T-helper 17 cell (primary cell): ENCODE measurements at regions not wholly inside any gene's neighbourhood (a gene's known extent, or its start where the extent isn't known, plus 50 kb on each side); places are given as distances from the start of the nearest gene placed in this dataset.

ENCODE experiments used
- ATAC-seq: fragments of 150-1000 bp; cut with Tn5 transposase; 2 replicates; pipeline ENCODE4 v1.10.0; 2021; ENCODE audit warnings: mild to moderate bottlenecking, moderate library complexity
- DNase-seq, 3 donors: peaks; one replicate each; pipeline versions ENCODE4 v3.0.0 to v3.0.0-alpha.2; 2020 to 2021
- H3K9me3 ChIP-seq: one replicate; pipeline ENCODE4 v1.7.0; 2013; ENCODE audit warnings: low read length, mild to moderate bottlenecking; ENCODE audit not compliant: control insufficient read depth, poor library complexity, severe bottlenecking
- H3K27ac Mint-ChIP-seq: one replicate; pipeline ENCODE4 v1.8.0; 2022; ENCODE audit warnings: mild to moderate bottlenecking, moderate library complexity, mixed read lengths
- H3K27me3 Mint-ChIP-seq: one replicate; pipeline ENCODE4 v1.8.0; 2022; ENCODE audit warnings: mixed read lengths
- H3K36me3 Mint-ChIP-seq: one replicate; pipeline ENCODE4 v1.8.0; 2022; ENCODE audit warnings: low read depth, mixed read lengths
- H3K4me1 Mint-ChIP-seq: one replicate; pipeline ENCODE4 v1.8.0; 2022; ENCODE audit warnings: mild to moderate bottlenecking, mixed read lengths
- H3K4me3 Mint-ChIP-seq: one replicate; pipeline ENCODE4 v1.8.0; 2022; ENCODE audit warnings: mild to moderate bottlenecking, moderate library complexity, mixed read lengths

GRCh38 chr4:100754751-100755150, 236.9 kb upstream of the EMCN start:
- no peak overlapping the region for H3K4me3 Mint-ChIP-seq
- H3K27me3 Mint-ChIP-seq: no peaks in the 10 kb centered on the region
- ATAC-seq (no peak), DNase-seq (no peak)
- no peaks in the 10 kb centered on the region for H3K9me3 ChIP-seq
- no peak overlapping the region for H3K27ac Mint-ChIP-seq
- H3K4me1 Mint-ChIP-seq: no peaks in the 10 kb centered on the region
- H3K36me3 Mint-ChIP-seq: no peaks in the 10 kb centered on the region

GRCh38 chr4:100746141-100746739, 228.4 kb upstream of the EMCN start:
- H3K27ac Mint-ChIP-seq: no peak overlapping the region
- H3K9me3 ChIP-seq: no peaks in the 10 kb centered on the region
- H3K4me3 Mint-ChIP-seq: no peak overlapping the region
- DNase-seq (no peak), ATAC-seq (no peak)
- no peaks in the 10 kb centered on the region for H3K27me3 Mint-ChIP-seq
- no peaks in the 10 kb centered on the region for H3K4me1 Mint-ChIP-seq
- no peaks in the 10 kb centered on the region for H3K36me3 Mint-ChIP-seq

GRCh38 chr4:100742045-100742444, 224.2 kb upstream of the EMCN start:
- peaks cover 8% of the 10 kb centered on the region for H3K27me3 Mint-ChIP-seq
- H3K36me3 Mint-ChIP-seq: peaks cover 2% of the 10 kb centered on the region
- H3K4me3 Mint-ChIP-seq: no peak overlapping the region
- no peaks in the 10 kb centered on the region for H3K9me3 ChIP-seq
- DNase-seq: no peak
- no peak overlapping the region for H3K27ac Mint-ChIP-seq
- ATAC-seq: no peak
- no peaks in the 10 kb centered on the region for H3K4me1 Mint-ChIP-seq

- H3K4me3 Mint-ChIP-seq: no peak overlapping the region
- no peaks in the 10 kb centered on the region for H3K9me3 ChIP-seq
- DNase-seq (no peak), ATAC-seq (no peak)
- peaks cover 8% of the 10 kb centered on the region for H3K27me3 Mint-ChIP-seq
- no peak overlapping the region for H3K27ac Mint-ChIP-seq
- H3K36me3 Mint-ChIP-seq: peaks cover 2% of the 10 kb centered on the region
- no peaks in the 10 kb centered on the region for H3K4me1 Mint-ChIP-seq
Measured at GRCh38 chr4:100739426-100739825, 221.6 kb upstream of the EMCN start.

GRCh38 chr4:100738196-100739165, 220.7 kb upstream of the EMCN start:
- Mint-ChIP-seq H3K4me3 (no peak overlapping the region), H3K4me1 (no peaks in the 10 kb centered on the region), H3K27ac (no peak overlapping the region), H3K36me3 (peaks cover 2% of the 10 kb centered on the region), H3K27me3 (peaks cover 8% of the 10 kb centered on the region)
- no peak for ATAC-seq
- no peak for DNase-seq
- no peaks in the 10 kb centered on the region for H3K9me3 ChIP-seq

- no peak overlapping the region for H3K4me3 Mint-ChIP-seq
- ATAC-seq: no peak
Measured at GRCh38 chr4:100736641-100737451, 219.0 kb upstream of the EMCN start.

GRCh38 chr4:100728861-100729260, 211.0 kb upstream of the EMCN start:
- H3K27ac Mint-ChIP-seq: no peak overlapping the region
- H3K27me3 Mint-ChIP-seq: no peaks in the 10 kb centered on the region
- ATAC-seq (no peak), DNase-seq (no peak)
- H3K4me1 Mint-ChIP-seq: peaks cover 2% of the 10 kb centered on the region
- no peaks in the 10 kb centered on the region for H3K36me3 Mint-ChIP-seq
- no peaks in the 10 kb centered on the region for H3K9me3 ChIP-seq
- H3K4me3 Mint-ChIP-seq: no peak overlapping the region

More at GRCh38 chr4:100736641-100737451, 219.0 kb upstream of the EMCN start:
- Mint-ChIP-seq H3K27ac (no peak overlapping the region), H3K27me3 (peaks cover 8% of the 10 kb centered on the region), H3K36me3 (peaks cover 2% of the 10 kb centered on the region), H3K4me1 (no peaks in the 10 kb centered on the region)
- H3K9me3 ChIP-seq: no peaks in the 10 kb centered on the region
- no peak for DNase-seq

GRCh38 chr4:100722866-100723459, 205.1 kb upstream of the EMCN start:
- DNase-seq: no peak
- no peaks in the 10 kb centered on the region for H3K4me1 Mint-ChIP-seq
- H3K27me3 Mint-ChIP-seq: peaks cover 6% of the 10 kb centered on the region
- no peaks in the 10 kb centered on the region for H3K9me3 ChIP-seq
- no peak for ATAC-seq
- H3K4me3 Mint-ChIP-seq: no peak overlapping the region
- H3K27ac Mint-ChIP-seq: no peak overlapping the region
- H3K36me3 Mint-ChIP-seq: peaks cover 2% of the 10 kb centered on the region

- Mint-ChIP-seq H3K27ac (no peak overlapping the region), H3K36me3 (peaks cover 2% of the 10 kb centered on the region), H3K27me3 (peaks cover 6% of the 10 kb centered on the region), H3K4me3 (no peak overlapping the region), H3K4me1 (no peaks in the 10 kb centered on the region)
- H3K9me3 ChIP-seq: no peaks in the 10 kb centered on the region
- DNase-seq (no peak), ATAC-seq (no peak)
Measured at GRCh38 chr4:100722133-100722532, 204.3 kb upstream of the EMCN start.

- Mint-ChIP-seq H3K27me3 (peaks cover 6% of the 10 kb centered on the region), H3K27ac (no peak overlapping the region), H3K4me3 (no peak overlapping the region), H3K4me1 (no peaks in the 10 kb centered on the region), H3K36me3 (peaks cover 2% of the 10 kb centered on the region)
- ATAC-seq (no peak), DNase-seq (no peak)
- no peaks in the 10 kb centered on the region for H3K9me3 ChIP-seq
Measured at GRCh38 chr4:100721490-100721889, 203.7 kb upstream of the EMCN start.

GRCh38 chr4:100721077-100721476, 203.3 kb upstream of the EMCN start:
- ATAC-seq: no peak
- no peak overlapping the region for H3K4me3 Mint-ChIP-seq
- DNase-seq: no peak
- H3K27me3 Mint-ChIP-seq: peaks cover 6% of the 10 kb centered on the region
- H3K4me1 Mint-ChIP-seq: no peaks in the 10 kb centered on the region
- peaks cover 2% of the 10 kb centered on the region for H3K36me3 Mint-ChIP-seq
- no peak overlapping the region for H3K27ac Mint-ChIP-seq
- H3K9me3 ChIP-seq: no peaks in the 10 kb centered on the region

- Mint-ChIP-seq H3K36me3 (peaks cover 2% of the 10 kb centered on the region), H3K27ac (no peak overlapping the region)
Measured at GRCh38 chr4:100716416-100716815, 198.6 kb upstream of the EMCN start.

GRCh38 chr4:100708776-100709175, 191.0 kb upstream of the EMCN start:
- no peaks in the 10 kb centered on the region for H3K9me3 ChIP-seq
- ATAC-seq: no peak
- no peaks in the 10 kb centered on the region for H3K4me1 Mint-ChIP-seq
- no peak for DNase-seq
- H3K27me3 Mint-ChIP-seq: no peaks in the 10 kb centered on the region
- H3K36me3 Mint-ChIP-seq: no peaks in the 10 kb centered on the region
- H3K4me3 Mint-ChIP-seq: no peak overlapping the region
- H3K27ac Mint-ChIP-seq: no peak overlapping the region

More at GRCh38 chr4:100716416-100716815, 198.6 kb upstream of the EMCN start:
- DNase-seq (no peak), ATAC-seq (no peak)
- peaks cover 6% of the 10 kb centered on the region for H3K27me3 Mint-ChIP-seq
- no peak overlapping the region for H3K4me3 Mint-ChIP-seq
- H3K4me1 Mint-ChIP-seq: no peaks in the 10 kb centered on the region
- H3K9me3 ChIP-seq: no peaks in the 10 kb centered on the region
